SHP77 treated with DMSO at 0.1 percent for 48 hours (cell line): ENCODE measurements at regions not wholly inside any gene's neighbourhood (a gene's known extent, or its start where the extent isn't known, plus 50 kb on each side); places are given as distances from the start of the nearest gene placed in this dataset.

Source experiments
- DNase-seq: peaks from one replicate; lab custom pipeline; 2025; lab: John Stamatoyannopoulos, UW

- DNase-seq: peak; percentile 63
These were observed 616.0 kb upstream of the TBL1XR1 start for GRCh38 chr3:177813322-177813721.

DNA sequence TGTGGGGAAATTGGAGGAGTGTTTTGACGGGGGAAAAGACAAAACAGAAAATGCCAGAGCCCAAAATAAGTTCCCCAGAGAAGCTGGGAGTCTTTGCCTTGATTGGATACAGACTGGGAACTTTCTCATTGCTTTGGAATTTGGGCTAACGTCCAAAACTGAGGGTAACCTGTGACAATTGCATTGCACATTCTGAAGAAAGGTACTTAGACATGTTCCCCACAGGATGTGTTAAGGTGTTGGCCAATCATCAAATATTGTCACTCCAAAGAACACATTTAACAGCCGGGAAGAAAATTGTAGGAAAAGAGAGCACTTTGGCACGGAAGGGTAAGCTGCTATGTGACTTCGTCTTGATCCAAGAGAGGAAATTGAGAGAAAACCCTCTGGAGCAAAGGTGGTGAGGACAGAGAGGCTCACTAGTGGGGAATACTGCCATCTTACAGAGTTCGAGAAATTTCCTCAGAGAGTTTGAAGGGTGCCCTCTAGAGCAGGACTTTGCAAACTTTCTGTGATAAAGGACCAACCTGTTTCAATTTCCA, 619.5 kb upstream of the TBL1XR1 start:
- DNase-seq: no peak

DNA sequence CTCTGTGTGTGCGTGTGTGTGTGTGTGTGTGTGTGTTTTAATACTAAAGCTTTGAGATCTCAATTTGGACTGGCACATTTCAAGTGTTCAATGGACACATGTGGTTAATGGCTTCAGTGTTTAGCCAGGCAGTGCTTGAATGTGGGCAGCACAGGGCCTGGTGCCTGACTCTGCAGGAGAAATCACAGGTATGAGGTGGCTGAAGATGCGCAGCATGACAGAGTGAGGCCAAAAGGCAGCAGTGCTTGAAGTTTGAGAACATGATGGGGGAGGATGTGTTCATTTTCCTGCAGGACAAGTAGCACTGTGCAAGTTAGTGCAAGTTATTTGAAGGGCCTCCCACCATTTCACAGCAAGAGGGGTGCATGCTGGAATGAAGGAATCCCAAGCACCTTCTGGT, 620.5 kb upstream of the TBL1XR1 start:
- no peak for DNase-seq

- no peak for DNase-seq
These were observed 621.5 kb upstream of the TBL1XR1 start for GRCh38 chr3:177818712-177819240.

DNA sequence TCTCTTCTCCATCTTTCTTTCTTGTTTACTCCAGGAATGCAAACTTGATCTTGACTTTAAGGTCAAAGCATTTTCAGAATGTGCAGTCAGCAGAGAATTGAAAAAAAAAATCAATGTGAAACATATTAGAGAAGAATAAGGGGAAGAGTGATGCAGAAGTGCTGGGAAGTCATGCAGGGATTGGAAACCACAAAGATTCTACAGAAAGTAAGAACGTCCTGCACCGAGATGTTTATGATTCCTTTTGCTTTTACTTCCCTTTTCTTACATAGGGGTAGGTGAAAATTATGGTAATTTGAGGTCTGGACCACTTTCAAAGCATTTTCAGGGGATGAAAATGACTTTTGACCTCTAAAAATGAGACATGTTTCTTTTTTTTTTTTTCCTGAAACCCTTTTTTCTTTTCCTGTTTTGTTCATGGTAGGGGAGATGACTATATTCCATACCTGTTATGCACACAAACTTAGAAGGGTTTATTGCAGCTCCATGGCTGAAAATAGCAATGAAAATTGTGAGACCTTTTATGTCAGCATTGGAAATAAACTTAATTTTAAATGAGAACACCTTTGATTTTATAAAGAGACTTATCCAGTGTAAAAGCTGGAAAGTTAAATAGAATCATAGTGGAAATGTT, 623.5 kb upstream of the TBL1XR1 start:
- no peak for DNase-seq

DNA sequence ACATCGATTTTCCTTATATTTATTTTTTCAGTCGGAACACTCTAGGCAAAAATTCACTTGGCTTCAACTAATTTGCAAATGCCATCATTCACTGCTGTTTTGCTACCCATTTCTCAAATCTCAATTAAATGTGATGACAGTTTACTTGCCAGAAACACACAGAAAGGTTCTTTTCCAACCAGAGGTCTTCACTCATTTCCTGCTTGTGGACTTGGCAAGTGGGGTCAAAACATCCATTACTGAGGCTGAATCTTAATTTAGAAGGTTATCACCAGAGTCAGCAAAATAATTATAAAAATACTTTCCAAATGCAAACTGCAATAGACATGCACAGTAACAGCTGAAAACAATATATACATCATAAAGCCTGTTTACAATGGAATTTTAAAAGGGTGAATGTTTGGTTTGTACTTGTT, 625.4 kb upstream of the TBL1XR1 start:
- no peak for DNase-seq

DNA sequence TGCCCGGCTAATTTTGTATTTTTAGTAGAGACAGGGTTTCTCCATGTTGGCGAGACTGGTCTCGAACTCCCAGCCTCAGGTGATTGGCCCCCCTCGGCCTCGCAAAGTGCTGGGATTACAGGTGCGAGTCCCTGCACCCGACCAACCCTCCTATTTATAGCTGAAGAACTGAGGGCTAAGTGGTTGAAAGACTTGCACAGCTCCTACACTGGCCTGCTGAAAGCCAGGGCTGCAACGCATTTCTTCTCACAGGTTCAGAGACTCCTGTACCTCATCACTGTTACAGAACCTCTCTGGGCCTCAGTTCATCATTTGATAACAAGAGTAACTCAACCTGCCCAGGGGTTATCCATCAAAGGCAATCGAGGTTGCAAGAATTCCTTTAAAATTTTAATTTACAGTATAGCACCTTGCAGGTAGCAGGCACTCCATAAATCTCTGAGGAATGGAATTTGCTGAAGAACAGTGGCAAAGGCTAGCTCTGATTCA, 626.5 kb upstream of the TBL1XR1 start:
- no peak for DNase-seq

GRCh38 chr3:177824190-177824786, 627.0 kb upstream of the TBL1XR1 start:
- peak; percentile 31 for DNase-seq

GRCh38 chr3:177824841-177825240, 627.6 kb upstream of the TBL1XR1 start:
- no peak for DNase-seq

DNA sequence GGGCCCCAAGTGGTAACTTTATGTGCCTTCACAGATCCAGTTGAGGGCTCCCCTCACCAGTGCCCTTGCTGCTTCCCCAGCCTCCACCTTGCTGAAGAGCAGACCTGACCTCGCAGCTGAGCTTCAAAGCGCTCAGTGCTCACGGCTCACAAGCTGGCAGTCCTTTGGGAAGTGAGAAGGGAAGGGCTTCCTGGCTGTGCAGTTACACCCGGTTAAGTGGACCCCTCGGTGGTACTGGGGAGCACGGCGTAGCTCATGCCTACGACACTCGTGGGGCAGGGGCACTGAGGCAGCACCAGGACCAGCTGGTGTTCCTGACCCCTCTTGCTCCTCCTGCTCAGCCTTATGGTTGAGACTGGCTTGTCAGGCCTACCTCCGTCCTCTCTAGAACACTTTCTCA, 629.0 kb upstream of the TBL1XR1 start:
- no peak for DNase-seq

GRCh38 chr3:177827511-177828207, 630.4 kb upstream of the TBL1XR1 start:
- no peak for DNase-seq

DNA sequence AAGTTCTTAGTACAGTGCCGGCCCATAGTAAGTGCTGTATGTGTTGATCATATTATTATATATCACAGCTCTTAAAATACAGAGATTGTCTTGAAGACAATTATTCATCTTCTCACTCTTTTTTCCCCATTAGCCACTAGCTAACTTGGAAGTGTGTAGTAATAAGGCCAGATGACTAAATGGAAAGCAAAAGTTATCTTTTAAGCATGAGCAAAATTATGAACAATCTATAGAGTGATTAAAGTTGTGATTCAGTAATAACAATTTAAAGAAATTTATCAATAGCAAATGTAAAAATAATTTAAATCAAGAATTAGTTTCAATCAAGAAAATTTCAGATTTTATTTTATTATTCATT, 630.9 kb upstream of the TBL1XR1 start:
- no peak for DNase-seq

DNA sequence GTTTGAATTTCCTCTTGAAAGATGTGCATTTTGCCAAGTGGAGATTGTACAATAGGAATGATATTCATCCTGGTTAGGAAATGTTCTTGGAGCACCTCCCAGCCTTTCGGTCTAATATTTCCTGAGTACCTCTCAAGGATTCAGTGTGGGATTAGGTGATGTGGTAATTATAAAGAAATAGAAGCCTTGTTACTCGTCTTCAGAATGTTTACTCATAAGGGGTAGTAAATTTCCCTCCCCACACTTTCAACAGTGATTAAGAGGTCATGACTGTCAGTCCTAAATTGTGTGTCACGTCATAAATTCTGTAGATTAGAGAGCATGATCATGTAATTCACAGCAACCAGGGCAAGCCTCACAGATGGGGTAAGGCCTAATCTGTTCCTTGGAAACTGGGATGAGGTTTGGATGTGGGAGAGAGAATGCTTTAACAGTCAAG, 633.1 kb upstream of the TBL1XR1 start:
- no peak for DNase-seq

DNA sequence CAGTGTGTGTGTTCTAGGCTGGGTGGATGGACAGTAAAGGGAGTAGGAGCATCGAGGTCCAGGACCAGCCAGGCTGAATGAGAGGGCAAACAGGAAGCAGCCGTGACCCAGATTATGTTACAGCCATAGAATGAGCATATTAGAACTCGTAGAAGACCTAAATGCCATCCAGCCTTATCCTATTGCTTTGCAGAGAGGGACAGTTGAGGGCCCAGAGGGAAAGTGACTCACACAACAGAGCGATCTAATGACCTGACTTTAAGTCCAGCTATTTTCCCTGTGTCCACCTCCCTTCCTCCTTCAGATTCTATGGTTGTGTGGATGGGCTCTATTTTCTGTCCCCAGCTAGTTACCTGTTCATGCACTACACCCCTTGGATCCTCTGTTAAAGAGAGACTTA, 634.1 kb upstream of the TBL1XR1 start:
- DNase-seq: peak; percentile 19

DNA sequence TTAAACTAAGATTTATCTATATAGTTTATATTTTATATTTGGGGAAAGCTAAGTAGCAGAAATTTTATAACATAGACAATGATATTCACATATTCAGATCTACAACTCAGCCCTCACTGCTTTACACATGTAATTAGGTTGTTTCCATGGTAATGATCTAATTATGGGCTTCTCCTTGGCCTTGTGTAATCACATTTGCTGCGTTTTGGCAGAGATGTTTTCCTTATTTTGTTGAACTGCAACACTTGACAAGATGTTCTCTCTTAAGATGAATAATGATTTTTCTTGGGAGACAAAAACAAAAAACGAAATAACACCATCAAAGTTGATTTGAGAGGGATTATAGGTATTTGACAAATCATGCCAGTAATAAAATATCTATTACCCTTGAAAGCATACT, 635.6 kb upstream of the TBL1XR1 start:
- no peak for DNase-seq

GRCh38 chr3:177833332-177833731, 636.0 kb upstream of the TBL1XR1 start:
- peak; percentile 48 for DNase-seq

DNA sequence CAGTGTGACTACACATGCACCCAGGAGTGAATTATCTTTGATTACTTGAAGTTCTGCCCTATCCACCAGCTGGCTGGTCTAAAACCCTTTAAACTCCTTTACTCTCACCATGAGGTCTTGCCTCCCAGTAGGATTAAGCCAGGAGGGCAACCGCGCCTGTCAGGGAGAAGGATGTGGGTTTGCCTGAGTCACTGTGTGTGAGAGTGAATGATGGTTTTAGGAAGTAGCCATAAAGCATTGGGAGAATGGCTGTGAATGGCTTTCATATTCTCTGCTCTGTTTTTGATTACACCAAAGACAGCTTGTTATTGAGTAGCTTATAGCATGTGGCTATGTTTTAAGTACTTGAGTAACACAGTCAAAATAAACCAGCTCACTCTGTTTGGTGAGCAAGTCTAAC, 637.7 kb upstream of the TBL1XR1 start:
- DNase-seq: no peak

DNA sequence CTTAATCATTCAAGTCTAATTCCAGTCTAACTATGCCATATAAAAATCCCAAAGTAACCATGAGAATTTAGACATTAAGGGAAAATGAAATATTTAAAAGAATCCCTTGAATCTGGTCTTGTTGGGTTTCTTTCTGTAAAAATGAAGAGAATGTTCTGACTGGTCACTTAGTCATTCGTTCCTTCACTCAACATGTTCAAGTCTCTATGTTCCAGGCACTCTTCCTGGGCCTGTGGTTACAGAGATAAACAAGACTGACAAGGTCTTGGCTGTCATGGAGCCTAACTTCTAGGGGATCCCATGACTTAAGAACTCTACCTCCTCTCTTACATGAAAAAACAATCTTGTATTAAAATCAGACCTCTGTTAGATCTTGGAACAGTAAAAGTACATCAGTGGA, 638.6 kb upstream of the TBL1XR1 start:
- DNase-seq: no peak

GRCh38 chr3:177836671-177837070, 639.4 kb upstream of the TBL1XR1 start:
- DNase-seq: no peak

DNA sequence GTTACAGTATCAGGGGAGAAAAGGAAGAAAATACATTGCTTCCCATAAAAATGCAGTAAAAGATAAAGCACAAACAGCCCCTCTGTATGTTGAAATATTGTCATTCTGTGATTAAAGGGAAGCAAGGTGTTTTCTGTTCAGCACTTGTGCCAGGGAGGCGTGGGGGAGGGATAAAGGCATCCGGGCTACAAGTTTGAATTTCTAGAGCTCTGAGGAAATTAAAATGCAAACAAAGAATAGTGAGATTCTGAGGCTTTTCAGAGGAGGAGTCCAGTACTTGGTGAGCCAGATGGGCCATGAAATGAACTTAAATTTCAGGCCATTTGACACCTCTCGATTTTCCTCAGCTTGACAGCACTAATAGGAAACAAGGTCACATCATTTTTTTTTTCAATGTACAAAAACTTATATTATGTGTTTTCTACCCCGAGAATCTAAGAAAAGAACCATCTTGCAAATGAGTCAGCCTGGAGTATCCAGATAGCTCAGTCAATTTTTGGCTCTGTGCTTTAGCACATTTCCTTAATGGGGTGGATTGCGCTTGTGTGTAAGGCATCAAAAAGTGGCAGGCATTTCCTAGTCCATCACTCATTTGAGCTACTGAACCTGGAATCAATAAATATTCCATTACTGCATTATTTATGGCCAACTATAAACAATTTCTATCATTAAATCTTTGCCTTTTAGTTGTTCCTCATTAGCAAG, 640.8 kb upstream of the TBL1XR1 start:
- DNase-seq: no peak

- no peak for DNase-seq
These were observed 641.6 kb upstream of the TBL1XR1 start for GRCh38 chr3:177838766-177839350.

DNA sequence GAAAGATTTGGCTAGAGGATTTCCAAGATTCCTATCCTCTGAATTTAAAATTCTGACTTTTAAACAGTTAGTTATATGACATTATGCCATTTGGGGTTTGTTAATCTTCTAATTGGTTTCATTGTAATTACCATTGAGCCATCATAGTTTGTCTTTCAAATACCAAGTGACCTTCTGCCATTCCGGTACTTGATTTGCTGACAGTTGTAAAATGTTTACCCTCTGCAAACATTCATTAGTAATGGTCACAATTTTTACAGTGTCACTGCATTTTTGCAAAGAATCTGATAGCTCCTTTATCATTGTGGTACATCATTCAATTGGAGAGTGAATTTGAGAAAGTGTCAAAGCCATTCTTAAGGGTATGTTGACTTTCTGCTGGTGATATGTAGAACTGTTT, 645.0 kb upstream of the TBL1XR1 start:
- DNase-seq: no peak
